DOHH2 (cell line): ENCODE measurements at regions not wholly inside any gene's neighbourhood (a gene's known extent, or its start where the extent isn't known, plus 50 kb on each side); places are given as distances from the start of the nearest gene placed in this dataset.

Experiments used
- CTCF ChIP-seq: fragments of 200-600 bp; sonication (generic); IDR thresholded peaks from one replicate; pipeline ENCODE4 v1.5.1; 2014; ENCODE audit warnings: antibody characterized with exemption, mild to moderate bottlenecking, low read depth, low read length; ENCODE audit not compliant: poor library complexity, severe bottlenecking
- EZH2phosphoT487 ChIP-seq: fragments of 200-600 bp; sonication (generic); IDR thresholded peaks from 2 replicates; pipeline ENCODE4 v1.6.1; 2017; ENCODE audit warnings: borderline replicate concordance, mild to moderate bottlenecking, antibody characterized with exemption, low read length, moderate library complexity, mixed read lengths

- no peak for TF ChIP-seq CTCF
- no peak for TF ChIP-seq EZH2phosphoT487
These were observed 403.1 kb upstream of the WWC1 start for GRCh38 chr5:167888393-167888792.
